ENCODE measurements at regions not wholly inside any gene's neighbourhood (a gene's known extent, or its start where the extent isn't known, plus 50 kb on each side); places are given as distances from the start of the nearest gene placed in this dataset.

DNA sequence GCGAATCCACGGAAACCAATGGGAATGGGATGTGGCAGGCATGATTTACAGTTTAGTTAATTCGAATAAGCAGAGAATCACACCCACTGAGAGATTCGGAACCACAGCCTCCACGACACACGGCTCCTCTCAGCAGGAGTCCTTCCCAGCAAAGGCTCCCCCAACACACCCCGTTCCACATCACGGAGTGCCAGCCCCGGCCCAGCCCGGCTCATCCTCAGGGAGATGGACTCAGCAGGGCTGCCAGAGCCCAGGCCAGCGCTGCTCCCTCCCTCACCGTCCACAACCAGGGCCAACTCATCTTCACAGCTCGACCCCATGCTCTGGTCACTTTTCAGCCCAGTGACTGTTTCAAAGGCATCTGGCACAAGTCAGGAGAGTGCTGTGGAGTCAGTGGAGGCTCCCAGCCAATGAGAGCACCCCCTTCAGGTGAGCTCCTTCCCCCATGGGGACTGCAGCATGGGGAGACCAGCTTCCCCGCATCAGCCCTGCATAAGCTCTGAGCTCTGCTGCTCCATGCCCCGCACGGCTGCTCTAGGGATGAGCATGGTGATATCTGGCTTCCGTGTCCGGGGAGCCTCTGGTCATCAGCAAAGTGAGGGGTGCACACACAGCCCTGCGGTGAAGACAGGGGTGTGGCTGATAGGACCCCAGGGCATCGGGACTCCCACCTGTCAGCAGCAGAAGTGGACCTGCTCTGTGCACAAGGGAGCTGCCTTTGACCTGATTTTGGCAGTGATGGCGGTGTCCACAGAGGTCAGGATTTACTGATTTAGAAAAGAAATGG, 238.8 kb upstream of the SFSWAP start:
- no peak for TF ChIP-seq POLR2A (IDR thresholded peaks at IDR 0.05)
- TF ChIP-seq, protein P1, sequence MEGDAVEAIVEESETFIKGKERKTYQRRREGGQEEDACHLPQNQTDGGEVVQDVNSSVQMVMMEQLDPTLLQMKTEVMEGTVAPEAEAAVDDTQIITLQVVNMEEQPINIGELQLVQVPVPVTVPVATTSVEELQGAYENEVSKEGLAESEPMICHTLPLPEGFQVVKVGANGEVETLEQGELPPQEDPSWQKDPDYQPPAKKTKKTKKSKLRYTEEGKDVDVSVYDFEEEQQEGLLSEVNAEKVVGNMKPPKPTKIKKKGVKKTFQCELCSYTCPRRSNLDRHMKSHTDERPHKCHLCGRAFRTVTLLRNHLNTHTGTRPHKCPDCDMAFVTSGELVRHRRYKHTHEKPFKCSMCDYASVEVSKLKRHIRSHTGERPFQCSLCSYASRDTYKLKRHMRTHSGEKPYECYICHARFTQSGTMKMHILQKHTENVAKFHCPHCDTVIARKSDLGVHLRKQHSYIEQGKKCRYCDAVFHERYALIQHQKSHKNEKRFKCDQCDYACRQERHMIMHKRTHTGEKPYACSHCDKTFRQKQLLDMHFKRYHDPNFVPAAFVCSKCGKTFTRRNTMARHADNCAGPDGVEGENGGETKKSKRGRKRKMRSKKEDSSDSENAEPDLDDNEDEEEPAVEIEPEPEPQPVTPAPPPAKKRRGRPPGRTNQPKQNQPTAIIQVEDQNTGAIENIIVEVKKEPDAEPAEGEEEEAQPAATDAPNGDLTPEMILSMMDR (IDR thresholded peaks at IDR 0.05): no peak

Measured in adrenal gland (tissue), 5 donors.